ENCODE measurements at regions not wholly inside any gene's neighbourhood (a gene's known extent, or its start where the extent isn't known, plus 50 kb on each side); places are given as distances from the start of the nearest gene placed in this dataset.
"Not testable (repeated sequence)": the region's sequence is repeated elsewhere in the genome, so short reads cannot be mapped to it uniquely, and the experiment has no call there.

DNA sequence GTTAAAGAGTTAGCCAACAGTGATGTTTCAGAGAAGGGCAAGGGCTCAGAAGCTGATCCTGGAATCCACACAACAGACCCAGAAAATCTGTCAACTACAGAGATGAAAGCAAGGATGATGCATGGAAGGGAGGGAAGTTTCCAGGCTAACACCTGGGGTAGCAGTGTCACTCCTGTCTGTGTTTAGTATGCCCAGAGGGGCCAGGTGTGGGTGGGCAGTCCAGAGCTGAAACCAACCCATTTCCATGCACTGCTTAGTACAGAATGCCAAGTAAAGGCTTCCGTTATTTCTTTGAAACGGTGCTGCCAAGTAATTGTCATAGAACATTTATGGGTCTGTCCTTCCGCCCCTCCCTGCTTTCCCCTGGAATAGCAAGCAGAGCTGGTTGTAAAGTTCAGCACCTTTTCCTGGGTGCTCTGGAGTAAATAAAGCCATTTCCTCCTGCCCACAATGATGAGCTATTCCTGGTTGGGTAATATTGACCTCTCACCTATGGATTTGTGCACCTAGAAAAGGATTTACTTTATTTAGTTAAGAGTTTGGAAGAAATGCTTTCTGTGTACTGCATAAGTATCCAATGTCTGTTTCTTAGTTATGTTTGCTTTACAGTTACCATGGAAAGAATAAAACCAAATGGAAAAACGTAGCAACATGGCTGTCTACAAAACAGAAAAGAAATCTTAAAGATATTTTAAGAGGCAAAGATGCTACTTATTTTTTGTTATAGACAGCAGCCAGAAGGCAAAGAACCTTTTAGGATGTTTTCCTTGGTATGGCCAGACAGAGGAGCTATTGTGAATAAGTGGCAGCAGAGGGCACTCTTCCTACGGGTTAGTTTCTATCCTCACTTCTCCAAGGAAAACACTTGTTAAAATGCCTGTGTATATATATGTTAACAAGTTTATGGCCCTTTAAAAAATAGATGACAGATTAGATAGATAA lies 71.7 kb downstream of the PRR15 start:
- peak; percentile 55 for TF ChIP-seq CTCF (IDR thresholded peaks at IDR 0.05; ENCODE audit: low read depth, low read length, poor library complexity, severe bottlenecking)
- not testable (repeated sequence) for TF ChIP-seq EZH2phosphoT487 (IDR thresholded peaks at IDR 0.05; ENCODE audit: borderline replicate concordance, low read length)

Data from DOHH2 (cell line).